ENCODE measurements at regions not wholly inside any gene's neighbourhood (a gene's known extent, or its start where the extent isn't known, plus 50 kb on each side); places are given as distances from the start of the nearest gene placed in this dataset.
"Not testable (repeated sequence)": the region's sequence is repeated elsewhere in the genome, so short reads cannot be mapped to it uniquely, and the experiment has no call there.

DNA sequence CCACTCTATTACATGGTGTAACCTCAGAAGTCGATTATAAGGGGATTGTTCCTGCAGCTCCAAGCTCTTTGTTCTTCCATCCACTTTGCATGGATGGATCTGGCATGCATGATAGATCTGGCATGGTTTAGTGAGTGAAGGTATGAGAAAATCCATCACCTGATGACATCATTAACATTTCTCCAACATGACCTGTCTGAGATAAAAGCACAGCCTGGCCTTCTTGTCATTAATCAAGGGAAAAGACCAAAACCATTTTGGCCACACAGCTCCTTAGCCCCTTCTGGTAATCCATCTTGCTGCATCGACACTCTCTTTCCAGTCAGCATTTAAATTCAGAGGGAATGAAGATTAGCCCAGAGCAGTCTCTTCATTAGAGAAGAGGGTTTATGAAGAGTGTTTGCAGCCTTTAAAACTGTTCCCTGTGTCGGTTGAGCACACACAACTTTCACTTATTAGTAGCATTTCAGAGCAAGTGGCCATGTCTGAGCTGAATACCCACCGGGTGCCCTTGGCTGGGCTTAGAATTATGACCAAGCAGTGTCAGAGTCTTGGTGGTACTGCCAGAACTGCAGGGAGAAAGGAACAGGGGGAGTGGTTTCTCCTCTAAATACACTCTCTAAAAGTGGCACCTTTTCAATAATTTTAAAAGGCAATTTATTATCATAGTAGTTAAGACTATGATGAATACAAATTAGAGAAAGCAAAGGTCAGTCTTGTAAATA, 246.0 kb downstream of the HAPSTR1 start:
- FAIRE-seq, result no peak
- no peak for DNase-seq (ENCODE audit: insufficient read length, low spot score)

DNA sequence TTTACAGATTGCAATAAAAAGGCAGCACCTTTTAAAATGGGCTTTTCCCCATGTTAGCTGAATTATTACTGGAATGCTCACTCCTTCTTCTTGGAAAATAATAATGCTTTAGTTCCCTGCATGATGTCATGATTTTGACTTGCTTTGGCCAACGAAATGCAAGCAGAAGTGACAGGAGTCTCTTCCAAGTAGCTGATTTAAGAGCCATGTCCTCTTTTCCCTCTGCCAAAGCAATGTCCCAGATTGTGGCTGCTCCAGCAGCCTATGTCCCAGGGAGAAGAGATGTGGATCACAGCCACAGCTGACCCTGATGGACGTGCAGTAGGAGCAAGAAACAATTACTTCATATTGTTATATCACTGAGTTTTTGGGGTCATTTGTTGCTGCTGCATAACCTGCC, 246.6 kb downstream of the HAPSTR1 start:
- no peak for FAIRE-seq
- no peak for DNase-seq (ENCODE audit: insufficient read length, low spot score)

DNA sequence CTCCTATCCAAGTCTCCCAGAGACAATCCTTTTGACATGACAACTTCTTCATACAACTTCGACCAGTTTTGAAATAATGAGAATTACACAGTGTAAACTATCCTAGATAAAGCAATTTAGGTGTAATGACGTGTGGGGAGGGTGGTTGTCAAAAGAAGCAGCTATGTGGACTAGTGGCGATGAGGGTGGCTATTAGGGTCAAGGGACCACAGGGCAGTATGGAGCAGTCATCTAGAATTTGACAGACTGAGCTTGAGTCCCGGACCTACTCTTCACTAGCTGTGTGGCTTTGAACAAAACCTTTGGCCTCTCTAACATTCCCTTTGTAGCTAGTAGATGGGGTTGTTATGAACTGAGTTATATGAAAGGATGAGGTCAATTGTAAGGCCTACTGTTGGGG, 247.1 kb downstream of the HAPSTR1 start:
- FAIRE-seq (no peak), DNase-seq (ENCODE audit: insufficient read length, low spot score) (no peak)

- DNase-seq (ENCODE audit: insufficient read length, low spot score), result no peak
- FAIRE-seq, result no peak
These were observed 249.2 kb downstream of the HAPSTR1 start for GRCh38 chr16:9340526-9341256.

DNA sequence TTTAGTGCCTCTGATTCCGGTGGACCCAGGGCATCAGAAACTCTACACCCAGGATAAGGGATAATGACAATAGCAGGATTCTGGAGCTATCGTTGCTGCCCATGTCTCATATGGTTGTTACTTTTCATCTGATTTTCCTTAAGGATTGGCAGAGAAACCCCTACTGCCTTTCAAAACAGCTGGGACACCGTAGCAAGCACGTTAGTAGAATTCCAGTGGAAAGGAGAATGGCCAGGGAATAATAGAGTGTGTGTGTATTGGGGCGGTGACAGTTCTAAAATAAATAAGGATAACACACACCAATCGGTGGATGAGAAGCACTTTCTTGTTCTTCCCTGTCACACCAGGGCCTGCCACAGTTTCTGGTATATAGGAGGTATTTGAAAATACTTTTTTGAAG, 251.8 kb downstream of the HAPSTR1 start:
- no peak for DNase-seq (ENCODE audit: insufficient read length, low spot score)
- FAIRE-seq, result no peak

DNA sequence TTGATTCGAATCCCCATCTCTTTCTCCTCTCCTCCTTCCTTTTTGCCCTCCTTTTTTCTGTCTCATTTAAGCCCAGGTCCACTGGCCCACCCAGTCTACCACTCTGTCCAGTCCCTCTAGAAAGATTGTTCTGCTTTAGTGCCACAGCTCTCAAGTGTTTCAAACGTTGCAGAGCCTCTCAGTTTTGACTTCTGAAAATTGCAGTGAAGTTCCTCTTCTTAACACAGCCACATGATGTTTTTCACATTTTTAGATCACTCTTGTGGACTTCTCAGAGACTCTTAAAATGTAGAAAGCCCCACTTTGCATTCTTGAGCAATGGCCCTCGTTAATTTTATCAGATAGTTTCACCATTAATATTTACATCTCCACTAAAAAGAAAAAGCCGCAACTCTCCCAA, 253.1 kb downstream of the HAPSTR1 start:
- DNase-seq (ENCODE audit: insufficient read length, low spot score) (no peak), FAIRE-seq (no peak)

GRCh38 chr16:9345046-9345445, 253.6 kb downstream of the HAPSTR1 start:
- FAIRE-seq, result no peak

DNA sequence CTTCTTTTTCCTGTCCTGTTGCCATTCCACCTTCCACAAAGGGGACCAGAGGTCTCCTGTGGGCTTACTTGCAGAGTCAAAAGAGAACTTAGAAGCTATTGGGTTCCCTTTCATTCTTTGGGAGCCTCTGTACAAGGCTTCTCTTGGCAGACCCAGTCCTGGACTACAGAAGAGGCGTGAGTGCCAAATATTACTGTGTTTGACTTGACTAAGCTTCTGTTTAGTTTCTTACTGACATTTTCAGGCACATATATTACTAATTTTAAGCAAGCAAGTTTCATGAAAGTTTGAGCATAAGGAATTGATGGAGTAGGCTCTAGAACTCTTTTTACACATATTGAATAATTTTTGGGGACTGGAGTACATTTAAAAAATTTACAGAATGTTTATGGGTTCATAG, 254.4 kb downstream of the HAPSTR1 start:
- FAIRE-seq, result no peak
- no peak for DNase-seq (ENCODE audit: insufficient read length, low spot score)

More at GRCh38 chr16:9345046-9345445, 253.6 kb downstream of the HAPSTR1 start:
- no peak for DNase-seq (ENCODE audit: insufficient read length, low spot score)

DNA sequence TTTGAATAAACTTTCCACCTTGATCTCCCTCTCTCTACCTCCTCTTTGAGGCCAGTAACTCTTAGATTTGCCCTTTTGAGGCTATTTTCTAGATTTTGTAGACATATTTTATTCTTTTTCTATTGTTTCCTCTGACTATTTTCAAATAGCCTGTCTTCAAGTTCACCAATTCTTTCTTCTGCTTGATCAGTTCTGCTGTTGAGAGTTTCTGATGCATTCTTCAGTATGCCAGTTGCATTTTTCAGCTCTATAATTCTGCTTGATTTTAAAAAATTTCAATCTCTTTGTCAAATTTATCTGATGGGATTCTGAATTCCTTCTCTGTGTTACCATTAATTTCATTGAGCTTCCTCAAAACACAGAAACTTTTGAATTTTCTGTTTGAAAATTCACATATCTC, 257.5 kb downstream of the HAPSTR1 start:
- DNase-seq (ENCODE audit: insufficient read length, low spot score), result no peak
- no peak for FAIRE-seq

DNA sequence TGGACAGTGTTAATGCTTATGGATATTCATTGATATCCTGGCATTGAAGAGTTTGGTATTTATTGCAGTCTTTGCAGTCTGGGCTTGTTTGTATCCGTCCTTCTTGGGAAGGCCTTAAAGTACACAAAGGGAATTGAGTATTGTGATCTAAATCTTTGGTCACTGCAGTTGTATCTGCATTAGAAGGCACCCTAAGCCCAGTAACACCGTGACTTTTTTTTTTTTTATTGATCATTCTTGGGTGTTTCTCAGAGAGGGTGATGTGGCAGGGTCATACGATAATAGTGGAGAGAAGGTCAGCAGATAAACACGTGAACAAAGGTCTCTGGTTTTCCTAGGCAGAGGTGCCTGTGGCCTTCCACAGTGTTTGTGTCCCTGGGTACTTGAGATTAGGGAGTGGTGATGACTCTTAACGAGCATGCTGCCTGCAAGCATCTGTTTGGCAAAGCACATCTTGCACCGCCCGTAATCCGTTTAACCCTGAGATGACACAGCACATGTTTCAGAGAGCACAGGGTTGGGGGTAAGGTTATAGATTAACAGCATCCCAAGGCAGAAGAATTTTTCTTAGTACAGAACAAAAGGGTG, 258.0 kb downstream of the HAPSTR1 start:
- not testable (repeated sequence) for DNase-seq (ENCODE audit: insufficient read length, low spot score); FAIRE-seq

GRCh38 chr16:9350119-9350799, 258.8 kb downstream of the HAPSTR1 start:
- not testable (repeated sequence) for FAIRE-seq; DNase-seq (ENCODE audit: insufficient read length, low spot score)

- DNase-seq (ENCODE audit: insufficient read length, low spot score), result no peak
These were observed 260.0 kb downstream of the HAPSTR1 start for GRCh38 chr16:9351440-9351839.

GRCh38 chr16:9351841-9352434, 260.5 kb downstream of the HAPSTR1 start:
- no peak for DNase-seq (ENCODE audit: insufficient read length, low spot score)
- FAIRE-seq, result no peak

More at GRCh38 chr16:9351440-9351839, 260.0 kb downstream of the HAPSTR1 start:
- no peak for FAIRE-seq

- FAIRE-seq (no peak), DNase-seq (ENCODE audit: insufficient read length, low spot score) (no peak)
These were observed 266.4 kb downstream of the HAPSTR1 start for GRCh38 chr16:9357829-9358228.

GRCh38 chr16:9360075-9360474, 268.6 kb downstream of the HAPSTR1 start:
- no peak for DNase-seq (ENCODE audit: insufficient read length, low spot score)
- FAIRE-seq, result no peak

DNA sequence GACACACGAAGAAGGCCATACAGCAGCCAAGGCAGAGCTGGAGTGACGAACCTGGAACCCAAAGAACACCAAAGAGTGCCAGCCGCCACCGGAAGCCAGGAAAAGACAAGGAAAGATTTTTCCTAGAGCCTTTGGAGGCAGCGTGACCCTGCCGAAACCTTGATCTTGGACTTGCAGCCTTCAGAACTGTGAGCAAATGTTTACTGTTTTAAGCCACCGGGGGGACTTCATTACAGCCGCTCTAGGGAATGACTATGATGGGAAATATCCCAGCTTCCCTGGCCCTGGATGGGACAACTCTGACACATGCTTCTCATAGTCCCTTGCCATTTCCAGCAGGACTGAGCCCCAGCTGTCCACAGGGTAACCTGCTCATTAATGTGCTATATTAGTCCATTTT, 270.6 kb downstream of the HAPSTR1 start:
- DNase-seq (ENCODE audit: insufficient read length, low spot score), result no peak
- FAIRE-seq, result no peak

GRCh38 chr16:9362604-9363003, 271.2 kb downstream of the HAPSTR1 start:
- FAIRE-seq (no peak), DNase-seq (ENCODE audit: insufficient read length, low spot score) (no peak)

- no peak for DNase-seq (ENCODE audit: insufficient read length, low spot score)
- no peak for FAIRE-seq
These were observed 272.1 kb downstream of the HAPSTR1 start for GRCh38 chr16:9363520-9363919.

GRCh38 chr16:9364721-9365369, 273.4 kb downstream of the HAPSTR1 start:
- no peak for FAIRE-seq
- DNase-seq (ENCODE audit: insufficient read length, low spot score), result no peak

DNA sequence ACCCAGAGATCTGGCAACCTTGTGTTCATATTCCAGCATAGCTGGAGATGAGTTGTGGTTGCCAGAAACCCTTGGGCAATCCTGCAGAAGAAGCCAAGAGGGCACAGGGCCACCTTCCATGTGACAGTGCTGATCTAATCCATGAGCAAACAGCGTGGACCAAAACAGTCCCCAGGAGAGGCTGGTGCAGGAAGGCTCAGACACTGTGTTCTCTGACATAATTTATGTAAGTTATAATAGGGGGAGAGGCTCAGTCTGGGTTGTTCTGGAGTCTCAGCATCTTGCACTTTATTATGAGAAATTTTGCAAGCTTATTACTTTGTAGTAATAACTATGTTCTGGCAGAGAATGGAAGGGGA, 273.9 kb downstream of the HAPSTR1 start:
- DNase-seq (ENCODE audit: insufficient read length, low spot score), result no peak
- no peak for FAIRE-seq

All from GM19239 (cell line).